ENCODE measurements at regions not wholly inside any gene's neighbourhood (a gene's known extent, or its start where the extent isn't known, plus 50 kb on each side); places are given as distances from the start of the nearest gene placed in this dataset.

DNA sequence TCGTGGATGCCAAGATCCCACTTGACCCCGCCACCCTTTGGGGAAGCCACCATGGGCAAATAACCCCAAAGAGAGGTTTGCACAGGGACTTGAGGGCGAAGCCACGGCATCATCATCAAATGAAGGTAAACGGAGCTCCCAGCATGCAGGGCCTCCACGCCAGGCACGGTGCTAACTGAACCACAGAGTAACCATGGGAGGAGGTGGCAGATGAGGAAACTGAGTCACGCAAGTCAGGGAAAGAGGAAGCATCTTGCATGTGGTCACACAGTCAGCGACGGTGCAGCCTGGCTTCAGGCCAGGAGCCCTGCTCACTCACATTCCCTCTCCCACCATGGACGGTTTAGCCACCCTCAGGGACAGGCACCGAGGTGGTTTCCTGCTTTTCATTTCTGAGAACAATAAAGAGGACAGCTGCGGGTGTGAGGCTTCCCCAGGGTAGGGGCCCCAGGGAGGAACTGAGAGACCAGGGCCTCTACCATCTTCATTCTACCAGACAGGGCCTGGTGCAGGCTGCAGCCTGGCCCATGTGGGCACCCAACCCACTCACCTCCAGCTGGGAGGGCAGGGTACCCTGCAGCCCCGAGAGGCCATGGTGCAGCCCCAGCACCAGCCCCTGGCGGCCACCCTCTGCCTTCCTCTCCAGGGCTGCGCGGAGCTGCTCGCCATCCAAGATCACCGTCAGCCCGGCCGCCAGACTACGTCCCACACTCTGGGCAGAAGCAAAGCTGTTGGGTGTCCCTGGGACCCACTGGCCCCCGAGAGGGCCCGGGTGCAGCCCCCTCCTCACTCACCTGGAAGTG lies 78.3 kb downstream of the RMI2 start:
- Histone ChIP-seq H3K27ac (ENCODE audit: low read length) (no peak overlapping the region), H3K27me3 (replicated peaks; ENCODE audit: insufficient read depth, low read length) (no peaks in the 10 kb centered on the region), H3K9ac (ENCODE audit: low read length) (no peak overlapping the region), H3K4me1 (ENCODE audit: low read length) (no peaks in the 10 kb centered on the region), H3K4me2 (ENCODE audit: low read depth, low read length) (no peak overlapping the region), H3K79me2 (ENCODE audit: low read length) (no peaks in the 10 kb centered on the region), H4K20me1 (ENCODE audit: insufficient read depth, low read length) (no peaks in the 10 kb centered on the region), H3K9me3 (replicated peaks; ENCODE audit: insufficient read depth, low read length) (no peaks in the 10 kb centered on the region), H2AFZ (ENCODE audit: low read length) (no peak overlapping the region), H3K4me3 (ENCODE audit: low read length) (no peak overlapping the region), H3K9me2 (replicated peaks; ENCODE audit: insufficient read depth, low read length) (no peaks in the 10 kb centered on the region), H3K36me3 (replicated peaks; ENCODE audit: insufficient read depth, low read length) (no peaks in the 10 kb centered on the region), H3F3A (ENCODE audit: insufficient read depth, low read length) (no peaks in the 10 kb centered on the region)
- TF ChIP-seq, protein P1, sequence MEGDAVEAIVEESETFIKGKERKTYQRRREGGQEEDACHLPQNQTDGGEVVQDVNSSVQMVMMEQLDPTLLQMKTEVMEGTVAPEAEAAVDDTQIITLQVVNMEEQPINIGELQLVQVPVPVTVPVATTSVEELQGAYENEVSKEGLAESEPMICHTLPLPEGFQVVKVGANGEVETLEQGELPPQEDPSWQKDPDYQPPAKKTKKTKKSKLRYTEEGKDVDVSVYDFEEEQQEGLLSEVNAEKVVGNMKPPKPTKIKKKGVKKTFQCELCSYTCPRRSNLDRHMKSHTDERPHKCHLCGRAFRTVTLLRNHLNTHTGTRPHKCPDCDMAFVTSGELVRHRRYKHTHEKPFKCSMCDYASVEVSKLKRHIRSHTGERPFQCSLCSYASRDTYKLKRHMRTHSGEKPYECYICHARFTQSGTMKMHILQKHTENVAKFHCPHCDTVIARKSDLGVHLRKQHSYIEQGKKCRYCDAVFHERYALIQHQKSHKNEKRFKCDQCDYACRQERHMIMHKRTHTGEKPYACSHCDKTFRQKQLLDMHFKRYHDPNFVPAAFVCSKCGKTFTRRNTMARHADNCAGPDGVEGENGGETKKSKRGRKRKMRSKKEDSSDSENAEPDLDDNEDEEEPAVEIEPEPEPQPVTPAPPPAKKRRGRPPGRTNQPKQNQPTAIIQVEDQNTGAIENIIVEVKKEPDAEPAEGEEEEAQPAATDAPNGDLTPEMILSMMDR (IDR thresholded peaks at IDR 0.05; ENCODE audit: low read length), result no peak
- no peak for TF ChIP-seq EZH2phosphoT487 (IDR thresholded peaks at IDR 0.05; ENCODE audit: low read length)
- TF ChIP-seq EZH2 (optimal IDR thresholded peaks at IDR 0.05; ENCODE audit: low read depth, low read length), result no peak
- no peak for DNase-seq

- no peaks in the 10 kb centered on the region for H3K79me2 ChIP-seq (ENCODE audit: low read length)
- H3K4me1 ChIP-seq (ENCODE audit: low read length), result no peaks in the 10 kb centered on the region
- H3F3A ChIP-seq (ENCODE audit: insufficient read depth, low read length), result no peaks in the 10 kb centered on the region
- no peaks in the 10 kb centered on the region for H3K36me3 ChIP-seq (replicated peaks; ENCODE audit: insufficient read depth, low read length)
- H3K4me3 ChIP-seq (ENCODE audit: low read length), result no peak overlapping the region
- DNase-seq, result no peak
- no peak overlapping the region for H3K4me2 ChIP-seq (ENCODE audit: low read depth, low read length)
- H3K9me3 ChIP-seq (replicated peaks; ENCODE audit: insufficient read depth, low read length), result no peaks in the 10 kb centered on the region
- H4K20me1 ChIP-seq (ENCODE audit: insufficient read depth, low read length), result no peaks in the 10 kb centered on the region
- TF ChIP-seq, protein P1 (IDR thresholded peaks at IDR 0.05; ENCODE audit: low read length), result no peak
- no peak for TF ChIP-seq EZH2phosphoT487 (IDR thresholded peaks at IDR 0.05; ENCODE audit: low read length)
- no peak for TF ChIP-seq EZH2 (optimal IDR thresholded peaks at IDR 0.05; ENCODE audit: low read depth, low read length)
- no peaks in the 10 kb centered on the region for H3K27me3 ChIP-seq (replicated peaks; ENCODE audit: insufficient read depth, low read length)
- H3K27ac ChIP-seq (ENCODE audit: low read length), result no peak overlapping the region
- H2AFZ ChIP-seq (ENCODE audit: low read length), result no peak overlapping the region
- no peak overlapping the region for H3K9ac ChIP-seq (ENCODE audit: low read length)
- H3K9me2 ChIP-seq (replicated peaks; ENCODE audit: insufficient read depth, low read length), result no peaks in the 10 kb centered on the region
Measured at GRCh38 chr16:11424118-11424460, 78.8 kb downstream of the RMI2 start.

DNA sequence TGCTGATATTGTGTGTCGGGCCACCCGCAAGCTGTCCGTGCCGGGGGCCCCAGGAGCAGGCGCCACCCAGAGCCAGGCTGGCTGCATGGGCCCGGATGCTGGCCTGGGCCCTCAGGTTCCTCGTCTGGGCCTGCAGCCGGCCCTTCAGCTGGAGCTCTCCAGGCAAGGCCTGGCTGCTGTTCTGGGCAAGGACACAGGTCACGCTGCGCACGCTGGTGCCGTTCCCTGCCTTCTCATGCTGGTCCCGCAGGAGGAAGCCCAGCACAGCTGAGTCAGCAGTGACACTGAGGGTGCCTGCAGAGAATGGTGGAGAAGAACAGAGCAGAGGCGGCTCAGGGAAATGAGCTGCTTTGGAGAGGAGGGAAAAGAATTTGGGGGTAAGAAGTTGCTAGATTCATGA lies 79.9 kb downstream of the RMI2 start:
- Histone ChIP-seq H3F3A (ENCODE audit: insufficient read depth, low read length) (no peaks in the 10 kb centered on the region), H3K27ac (ENCODE audit: low read length) (no peak overlapping the region), H3K9me2 (replicated peaks; ENCODE audit: insufficient read depth, low read length) (no peaks in the 10 kb centered on the region), H3K79me2 (ENCODE audit: low read length) (no peaks in the 10 kb centered on the region), H3K4me1 (ENCODE audit: low read length) (no peaks in the 10 kb centered on the region), H3K36me3 (replicated peaks; ENCODE audit: insufficient read depth, low read length) (no peaks in the 10 kb centered on the region), H3K27me3 (replicated peaks; ENCODE audit: insufficient read depth, low read length) (no peaks in the 10 kb centered on the region), H3K4me3 (ENCODE audit: low read length) (no peak overlapping the region), H3K9ac (ENCODE audit: low read length) (no peak overlapping the region), H2AFZ (ENCODE audit: low read length) (no peak overlapping the region), H3K9me3 (replicated peaks; ENCODE audit: insufficient read depth, low read length) (no peaks in the 10 kb centered on the region), H4K20me1 (ENCODE audit: insufficient read depth, low read length) (no peaks in the 10 kb centered on the region), H3K4me2 (ENCODE audit: low read depth, low read length) (no peak overlapping the region)
- TF ChIP-seq EZH2 (optimal IDR thresholded peaks at IDR 0.05; ENCODE audit: low read depth, low read length), result no peak
- no peak for TF ChIP-seq EZH2phosphoT487 (IDR thresholded peaks at IDR 0.05; ENCODE audit: low read length)
- TF ChIP-seq, protein P1 (IDR thresholded peaks at IDR 0.05; ENCODE audit: low read length), result no peak
- no peak for DNase-seq

Data from MM.1S (cell line).